K562 (cell line): ENCODE measurements at regions not wholly inside any gene's neighbourhood (a gene's known extent, or its start where the extent isn't known, plus 50 kb on each side); places are given as distances from the start of the nearest gene placed in this dataset.
"Not testable (repeated sequence)": the region's sequence is repeated elsewhere in the genome, so short reads cannot be mapped to it uniquely, and the experiment has no call there.

Source experiments
- CHD1 ChIP-seq: fragments of 200-600 bp; sonication (generic); IDR thresholded peaks from one replicate; pipeline ENCODE4 v1.6.1; 2012; ENCODE audit warnings: mild to moderate bottlenecking, moderate library complexity, low read length, inconsistent platforms
- E2F1 ChIP-seq: sonication (generic); formaldehyde crosslinking; IDR thresholded peaks from 2 replicates; pipeline ENCODE4 v1.8.1; 2023; ENCODE audit warnings: mild to moderate bottlenecking, missing genetic modification reagents, moderate library complexity
- FOXK2 ChIP-seq, 2 experiments: fragments of 450-650 bp; IDR thresholded peaks in 1 of 2; conservative IDR thresholded peaks in 1 of 2; 2 replicates each; pipeline ENCODE4 v1.6.1; 2016; ENCODE audit warnings: low read depth in 2 of 2, mild to moderate bottlenecking in 1 of 2
- JUND ChIP-seq, 2 experiments: IDR thresholded peaks; 2 replicates in 1 of 2; 3 replicates in 1 of 2; pipeline ENCODE4 v1.6.1; 2011; ENCODE audit warnings: borderline replicate concordance in 2 of 2, low read depth in 2 of 2, low read length in 2 of 2, improper control_type of control experiment in 1 of 2, missing biosample characterization in 1 of 2, missing genetic modification characterization in 1 of 2, missing genetic modification reagents in 1 of 2
- KHSRP ChIP-seq: fragments of 450-650 bp; IDR thresholded peaks from 2 replicates; pipeline ENCODE4 v1.6.1; 2017
- POLR2A ChIP-seq: fragments of 450-650 bp; conservative IDR thresholded peaks from 2 replicates; pipeline ENCODE4 v1.6.1; 2016
- RUNX1 ChIP-seq: sonication (generic); IDR thresholded peaks from 2 replicates; pipeline ENCODE4 v1.6.1; 2016; ENCODE audit warnings: antibody characterized with exemption, low read depth
- SMAD1 ChIP-seq: fragments of 150-350 bp; IDR thresholded peaks from 2 replicates; pipeline ENCODE4 v1.6.1; 2014; ENCODE audit warnings: low read length, low read depth; ENCODE audit not compliant: partially characterized antibody
- TF ChIP-seq, protein P1 (sequence below), 3 experiments: IDR thresholded peaks in 2 of 3; conservative IDR thresholded peaks in 1 of 3; 2 replicates each; pipeline ENCODE4 v1.5.1; 2011 to 2012; ENCODE audit warnings: low read length in 3 of 3, mild to moderate bottlenecking in 3 of 3, control low read depth in 2 of 3, improper control_type of control experiment in 1 of 3, inconsistent platforms in 1 of 3, low read depth in 1 of 3, mixed read lengths in 1 of 3, moderate library complexity in 1 of 3; ENCODE audit not compliant: insufficient read depth in 2 of 3
- TF ChIP-seq, protein P2 (sequence below): sonication (generic); formaldehyde crosslinking; IDR thresholded peaks from 2 replicates; pipeline ENCODE4 v1.8.0; 2022; ENCODE audit warnings: missing genetic modification reagents, mild to moderate bottlenecking, borderline replicate concordance
- TF ChIP-seq, protein P3 (sequence below): fragments of 450-650 bp; conservative IDR thresholded peaks from 2 replicates; pipeline ENCODE4 v1.6.1; 2016; ENCODE audit warnings: missing genetic modification characterization, low read depth, mild to moderate bottlenecking, missing compliant biosample characterization, moderate library complexity

DNA sequence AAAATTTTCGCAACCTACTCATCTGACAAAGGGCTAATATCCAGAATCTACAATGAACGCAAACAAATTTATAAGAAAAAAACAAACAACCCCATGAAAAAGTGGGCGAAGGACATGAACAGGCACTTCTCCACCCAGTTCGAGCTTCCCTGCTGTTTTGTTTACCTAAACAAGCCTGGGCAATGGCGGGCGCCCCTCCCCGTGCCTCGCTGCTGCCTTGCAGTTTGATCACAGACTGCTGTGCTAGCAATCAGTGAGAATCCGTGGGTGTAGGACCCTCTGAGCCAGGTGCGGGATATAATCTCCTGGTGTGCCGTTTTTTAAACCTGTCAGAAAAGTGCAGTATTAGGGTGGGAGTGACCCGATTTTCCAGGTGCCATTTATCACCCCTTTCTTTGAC lies 111.4 kb upstream of the UBQLN2 start:
- not testable (repeated sequence) for TF ChIP-seq E2F1 (CRISPR knock-in tag); JUND (IDR thresholded peaks at IDR 0.05; ENCODE audit: borderline replicate concordance, low read depth, low read length); JUND (tag; IDR thresholded peaks at IDR 0.05; ENCODE audit: borderline replicate concordance, low read depth, low read length); FOXK2 (conservative IDR thresholded peaks at IDR 0.05 in 1 of 2, IDR thresholded peaks at IDR 0.05 in 1 of 2; ENCODE audit: low read depth in 2 of 2); SMAD1; POLR2A; CHD1; KHSRP; RUNX1
- TF ChIP-seq, protein P1, sequence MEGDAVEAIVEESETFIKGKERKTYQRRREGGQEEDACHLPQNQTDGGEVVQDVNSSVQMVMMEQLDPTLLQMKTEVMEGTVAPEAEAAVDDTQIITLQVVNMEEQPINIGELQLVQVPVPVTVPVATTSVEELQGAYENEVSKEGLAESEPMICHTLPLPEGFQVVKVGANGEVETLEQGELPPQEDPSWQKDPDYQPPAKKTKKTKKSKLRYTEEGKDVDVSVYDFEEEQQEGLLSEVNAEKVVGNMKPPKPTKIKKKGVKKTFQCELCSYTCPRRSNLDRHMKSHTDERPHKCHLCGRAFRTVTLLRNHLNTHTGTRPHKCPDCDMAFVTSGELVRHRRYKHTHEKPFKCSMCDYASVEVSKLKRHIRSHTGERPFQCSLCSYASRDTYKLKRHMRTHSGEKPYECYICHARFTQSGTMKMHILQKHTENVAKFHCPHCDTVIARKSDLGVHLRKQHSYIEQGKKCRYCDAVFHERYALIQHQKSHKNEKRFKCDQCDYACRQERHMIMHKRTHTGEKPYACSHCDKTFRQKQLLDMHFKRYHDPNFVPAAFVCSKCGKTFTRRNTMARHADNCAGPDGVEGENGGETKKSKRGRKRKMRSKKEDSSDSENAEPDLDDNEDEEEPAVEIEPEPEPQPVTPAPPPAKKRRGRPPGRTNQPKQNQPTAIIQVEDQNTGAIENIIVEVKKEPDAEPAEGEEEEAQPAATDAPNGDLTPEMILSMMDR (IDR thresholded peaks at IDR 0.05 in 2 of 3, conservative IDR thresholded peaks at IDR 0.05 in 1 of 3; ENCODE audit: insufficient read depth in 2 of 3, low read depth in 1 of 3, low read length in 3 of 3), result not testable (repeated sequence)
- TF ChIP-seq, protein P2, sequence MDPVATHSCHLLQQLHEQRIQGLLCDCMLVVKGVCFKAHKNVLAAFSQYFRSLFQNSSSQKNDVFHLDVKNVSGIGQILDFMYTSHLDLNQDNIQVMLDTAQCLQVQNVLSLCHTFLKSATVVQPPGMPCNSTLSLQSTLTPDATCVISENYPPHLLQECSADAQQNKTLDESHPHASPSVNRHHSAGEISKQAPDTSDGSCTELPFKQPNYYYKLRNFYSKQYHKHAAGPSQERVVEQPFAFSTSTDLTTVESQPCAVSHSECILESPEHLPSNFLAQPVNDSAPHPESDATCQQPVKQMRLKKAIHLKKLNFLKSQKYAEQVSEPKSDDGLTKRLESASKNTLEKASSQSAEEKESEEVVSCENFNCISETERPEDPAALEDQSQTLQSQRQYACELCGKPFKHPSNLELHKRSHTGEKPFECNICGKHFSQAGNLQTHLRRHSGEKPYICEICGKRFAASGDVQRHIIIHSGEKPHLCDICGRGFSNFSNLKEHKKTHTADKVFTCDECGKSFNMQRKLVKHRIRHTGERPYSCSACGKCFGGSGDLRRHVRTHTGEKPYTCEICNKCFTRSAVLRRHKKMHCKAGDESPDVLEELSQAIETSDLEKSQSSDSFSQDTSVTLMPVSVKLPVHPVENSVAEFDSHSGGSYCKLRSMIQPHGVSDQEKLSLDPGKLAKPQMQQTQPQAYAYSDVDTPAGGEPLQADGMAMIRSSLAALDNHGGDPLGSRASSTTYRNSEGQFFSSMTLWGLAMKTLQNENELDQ (CRISPR knock-in tag), result not testable (repeated sequence)
- TF ChIP-seq, protein P3, sequence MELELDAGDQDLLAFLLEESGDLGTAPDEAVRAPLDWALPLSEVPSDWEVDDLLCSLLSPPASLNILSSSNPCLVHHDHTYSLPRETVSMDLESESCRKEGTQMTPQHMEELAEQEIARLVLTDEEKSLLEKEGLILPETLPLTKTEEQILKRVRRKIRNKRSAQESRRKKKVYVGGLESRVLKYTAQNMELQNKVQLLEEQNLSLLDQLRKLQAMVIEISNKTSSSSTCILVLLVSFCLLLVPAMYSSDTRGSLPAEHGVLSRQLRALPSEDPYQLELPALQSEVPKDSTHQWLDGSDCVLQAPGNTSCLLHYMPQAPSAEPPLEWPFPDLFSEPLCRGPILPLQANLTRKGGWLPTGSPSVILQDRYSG (tag), result not testable (repeated sequence)
